ENCODE measurements at regions not wholly inside any gene's neighbourhood (a gene's known extent, or its start where the extent isn't known, plus 50 kb on each side); places are given as distances from the start of the nearest gene placed in this dataset. TPM values are rescaled to one million over a fixed set of nuclear protein-coding genes. Genes with fewer than 3 reads are reported as not detected.

GRCh38 chr6:128573036-128573435, 52.6 kb upstream of the PTPRK start:
- Histone ChIP-seq H3K4me1 (ENCODE audit: insufficient read depth) (peaks cover 37% of the 10 kb centered on the region), H2AFZ (no peak overlapping the region), H3K9me2 (ENCODE audit: insufficient read depth) (no peaks in the 10 kb centered on the region), H3K9me3 (ENCODE audit: low read depth) (no peaks in the 10 kb centered on the region), H3K27me3 (replicated peaks; ENCODE audit: insufficient read depth) (no peaks in the 10 kb centered on the region), H3K36me3 (ENCODE audit: low read depth) (no peaks in the 10 kb centered on the region), H3K79me2 (ENCODE audit: insufficient read depth) (no peaks in the 10 kb centered on the region), H3K4me2 (ENCODE audit: unreplicated experiment) (no peak overlapping the region), H3F3A (ENCODE audit: insufficient read depth) (peaks cover 19% of the 10 kb centered on the region; the same call in 1 of the 2 replicates), H3K9ac (no peak overlapping the region), H3K4me3 (no peak overlapping the region), H4K20me1 (ENCODE audit: insufficient read depth) (no peaks in the 10 kb centered on the region), H3K27ac (no peak overlapping the region)
- no peak for DNase-seq
- TF ChIP-seq EZH2phosphoT487 (IDR thresholded peaks at IDR 0.05; ENCODE audit: insufficient read depth, low read depth) (no peak), EZH2 (IDR thresholded peaks at IDR 0.05; ENCODE audit: insufficient read depth, poor library complexity, severe bottlenecking) (no peak)
- 97% methylated on average over 8 of the region's 8 CpGs for WGBS, 2 experiments (ENCODE audit: low coverage in 1 of 2, low lambda C conversion rate in 2 of 2, missing lambda C conversion rate in 2 of 2)
- in situ Hi-C loops (cut with MboI): no loop called here

GRCh38 chr6:128572294-128572693, 51.9 kb upstream of the PTPRK start:
- TF ChIP-seq EZH2 (IDR thresholded peaks at IDR 0.05; ENCODE audit: insufficient read depth, poor library complexity, severe bottlenecking) (no peak), EZH2phosphoT487 (IDR thresholded peaks at IDR 0.05; ENCODE audit: insufficient read depth, low read depth) (no peak)
- in situ Hi-C loops (cut with MboI): no loop called here
- Histone ChIP-seq H3K9me2 (ENCODE audit: insufficient read depth) (no peaks in the 10 kb centered on the region), H2AFZ (no peak overlapping the region), H3K79me2 (ENCODE audit: insufficient read depth) (no peaks in the 10 kb centered on the region), H3F3A (ENCODE audit: insufficient read depth) (peaks cover 19% of the 10 kb centered on the region; the same call in 1 of the 2 replicates), H3K4me2 (ENCODE audit: unreplicated experiment) (no peak overlapping the region), H3K9me3 (ENCODE audit: low read depth) (no peaks in the 10 kb centered on the region), H4K20me1 (ENCODE audit: insufficient read depth) (no peaks in the 10 kb centered on the region), H3K9ac (no peak overlapping the region), H3K4me3 (no peak overlapping the region), H3K27ac (no peak overlapping the region), H3K27me3 (replicated peaks; ENCODE audit: insufficient read depth) (no peaks in the 10 kb centered on the region), H3K4me1 (ENCODE audit: insufficient read depth) (peaks cover 42% of the 10 kb centered on the region), H3K36me3 (ENCODE audit: low read depth) (no peaks in the 10 kb centered on the region)
- DNase-seq: peak; percentile 27
- WGBS, 2 experiments (ENCODE audit: low coverage in 1 of 2, low lambda C conversion rate in 2 of 2, missing lambda C conversion rate in 2 of 2): 56 to 62% methylated on average over 1 of the region's 1 CpG

DNA sequence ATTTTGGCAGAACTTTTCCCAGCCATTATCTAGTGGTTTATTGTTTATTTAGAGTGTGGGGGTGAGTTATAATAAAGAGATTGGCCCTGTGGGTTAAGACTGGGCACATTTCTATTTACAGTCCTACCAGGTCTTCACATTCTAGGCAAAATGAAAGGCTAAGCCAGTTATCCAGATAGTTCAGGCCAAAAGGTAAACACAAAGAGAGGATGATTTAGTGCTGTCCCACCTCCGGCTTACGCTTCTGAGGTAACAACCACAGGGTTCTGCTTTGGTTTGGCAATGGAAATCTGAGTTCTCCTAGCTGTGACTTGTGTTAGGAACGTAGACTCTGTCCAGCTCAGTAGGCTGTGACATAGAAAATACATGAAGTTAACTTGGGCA, 50.3 kb upstream of the PTPRK start:
- Histone ChIP-seq H3K27me3 (replicated peaks; ENCODE audit: insufficient read depth) (no peaks in the 10 kb centered on the region), H3K9me2 (ENCODE audit: insufficient read depth) (no peaks in the 10 kb centered on the region), H3F3A (ENCODE audit: insufficient read depth) (peaks cover 19% of the 10 kb centered on the region; the same call in 1 of the 2 replicates), H3K79me2 (ENCODE audit: insufficient read depth) (no peaks in the 10 kb centered on the region), H3K9ac (no peak overlapping the region), H4K20me1 (ENCODE audit: insufficient read depth) (no peaks in the 10 kb centered on the region), H3K4me3 (peak overlapping the region; percentile 60), H3K36me3 (ENCODE audit: low read depth) (no peaks in the 10 kb centered on the region), H3K4me2 (ENCODE audit: unreplicated experiment) (peak overlapping the region; percentile 81), H3K4me1 (ENCODE audit: insufficient read depth) (peaks cover 52% of the 10 kb centered on the region), H3K9me3 (ENCODE audit: low read depth) (no peaks in the 10 kb centered on the region), H3K27ac (peak overlapping the region; percentile 67), H2AFZ (peak overlapping the region; percentile 51)
- no peak for DNase-seq
- in situ Hi-C loops (cut with MboI): no loop called here
- 90 to 93% methylated on average over 3 of the region's 3 CpGs for WGBS, 2 experiments (ENCODE audit: low coverage in 1 of 2, low lambda C conversion rate in 2 of 2, missing lambda C conversion rate in 2 of 2)
- TF ChIP-seq EZH2phosphoT487 (IDR thresholded peaks at IDR 0.05; ENCODE audit: insufficient read depth, low read depth): no peak
- no peak for TF ChIP-seq EZH2 (IDR thresholded peaks at IDR 0.05; ENCODE audit: insufficient read depth, poor library complexity, severe bottlenecking)

GRCh38 chr6:128569732-128570679, 49.6 kb upstream of the PTPRK start:
- Histone ChIP-seq H3F3A (ENCODE audit: insufficient read depth) (peaks cover 19% of the 10 kb centered on the region; the same call in 1 of the 2 replicates), H3K36me3 (ENCODE audit: low read depth) (no peaks in the 10 kb centered on the region), H3K4me2 (ENCODE audit: unreplicated experiment) (peak overlapping the region; percentile 81), H3K27ac (peak overlapping the region; percentile 67), H3K9me2 (ENCODE audit: insufficient read depth) (no peaks in the 10 kb centered on the region), H3K4me1 (ENCODE audit: insufficient read depth) (peaks cover 52% of the 10 kb centered on the region), H3K27me3 (replicated peaks; ENCODE audit: insufficient read depth) (no peaks in the 10 kb centered on the region), H3K4me3 (peak overlapping the region; percentile 60), H4K20me1 (ENCODE audit: insufficient read depth) (no peaks in the 10 kb centered on the region), H3K9me3 (ENCODE audit: low read depth) (no peaks in the 10 kb centered on the region), H3K79me2 (ENCODE audit: insufficient read depth) (no peaks in the 10 kb centered on the region), H3K9ac (peak overlapping the region; percentile 36), H2AFZ (peak overlapping the region; percentile 51)
- no peak for TF ChIP-seq EZH2phosphoT487 (IDR thresholded peaks at IDR 0.05; ENCODE audit: insufficient read depth, low read depth)
- no peak for TF ChIP-seq EZH2 (IDR thresholded peaks at IDR 0.05; ENCODE audit: insufficient read depth, poor library complexity, severe bottlenecking)
- DNase-seq: peak; percentile 96
- 9% methylated on average over 5 of the region's 5 CpGs for WGBS, 2 experiments (ENCODE audit: low coverage in 1 of 2, low lambda C conversion rate in 2 of 2, missing lambda C conversion rate in 2 of 2)
- in situ Hi-C loops (cut with MboI): no loop called here

Small RNA genes in the stretch of these regions (small RNA-seq; reads per million reads assigned to genes)
- not detected for gene RF00019 (ENCODE audit: low read depth, low replicate concordance)

All from GM23248 (cell line).